K562 (cell line): ENCODE measurements at regions not wholly inside any gene's neighbourhood (a gene's known extent, or its start where the extent isn't known, plus 50 kb on each side); places are given as distances from the start of the nearest gene placed in this dataset.

Experiments used
- ATAC-seq: fragments of 200-7000 bp; cut with Tn5 transposase; 3 replicates; pipeline ENCODE4 v1.9.1; 2020; ENCODE audit warnings: moderate library complexity
- BruUV-seq: library from RNA; stranded (reverse); fragments of 400-500 nt; replicated peaks from 2 replicates; lab custom pipeline; 2021; lab: Mats Ljungman, UMichigan
- CTCF ChIA-PET: fragments of 300-600 bp; formaldehyde crosslinking; extraction: SDS; loops from one replicate; lab custom pipeline; 2021; ENCODE audit warnings: low intra/inter-chr PET ratio; lab: Yijun Ruan, JAX
- POLR2A ChIA-PET: fragments of 300-600, 350-650 bp; sonication (Branson Sonifier 250); formaldehyde crosslinking; extraction: SDS; loops from one replicate; lab custom pipeline; 2021; ENCODE audit warnings: antibody characterized with exemption, inconsistent platforms; lab: Yijun Ruan, JAX
- DNase-seq, 4 experiments: peaks; one replicate each; pipeline versions ENCODE4 v3.0.0 to v3.0.0-alpha.2; 2011 to 2018; ENCODE audit warnings: low spot score in 3 of 4, mixed read lengths in 3 of 4; ENCODE audit errors: extremely low read depth in 1 of 4
- FAIRE-seq: peaks from 2 replicates; lab custom pipeline; 2011; peaks lifted over from hg19 to GRCh38; lab: Jason Lieb, UNC
- H2AFZ ChIP-seq: 2 replicates; pipeline ENCODE4 v1.6.0; 2011; ENCODE audit warnings: low read depth, low read length, control low read depth, inconsistent platforms
- H3K27ac ChIP-seq: fragments of 200-600 bp; 3 replicates; pipeline ENCODE4 v1.8.0; 2011; ENCODE audit warnings: low read depth, mild to moderate bottlenecking, control low read depth, inconsistent platforms, low read length, moderate library complexity, mixed read lengths; ENCODE audit errors: extremely low read depth
- H3K27me3 ChIP-seq, 2 experiments: fragments of 300-600 bp in 1 of 2; 2 replicates in 1 of 2; 3 replicates in 1 of 2; pipeline versions ENCODE4 v1.6.0 to v1.8.0; 2011; ENCODE audit warnings: inconsistent platforms in 2 of 2, low read length in 2 of 2, mild to moderate bottlenecking in 1 of 2, mixed read lengths in 1 of 2, moderate library complexity in 1 of 2; ENCODE audit not compliant: control insufficient read depth in 2 of 2, insufficient read depth in 2 of 2
- H3K36me3 ChIP-seq: fragments of 300-600 bp; 3 replicates; pipeline ENCODE4 v1.8.0; 2011; ENCODE audit warnings: mild to moderate bottlenecking, low read length, inconsistent platforms; ENCODE audit not compliant: control insufficient read depth, insufficient read depth
- H3K4me1 ChIP-seq, 2 experiments: fragments of 200-600 bp in 1 of 2; replicated peaks in 1 of 2; 2 replicates in 1 of 2; 3 replicates in 1 of 2; pipeline versions ENCODE4 v1.5.1 to v1.8.0; 2011; ENCODE audit warnings: inconsistent platforms in 2 of 2, low read length in 2 of 2, mild to moderate bottlenecking in 1 of 2, mixed read lengths in 1 of 2, moderate library complexity in 1 of 2; ENCODE audit not compliant: control insufficient read depth in 2 of 2, insufficient read depth in 2 of 2
- H3K4me2 ChIP-seq: 2 replicates; pipeline ENCODE4 v1.6.1; 2011; ENCODE audit warnings: low read length, control low read depth, inconsistent platforms, mixed read lengths; ENCODE audit not compliant: insufficient read depth
- H3K4me3 ChIP-seq: fragments of 200-600 bp; sonication (generic), shearing (Covaris generic); 2 replicates; pipeline ENCODE4 v1.5.1; 2016; ENCODE audit warnings: control low read depth, inconsistent platforms
- H3K79me2 ChIP-seq: fragments of 200-600 bp; 3 replicates; pipeline ENCODE4 v1.8.0; 2011; ENCODE audit warnings: low read length, inconsistent platforms; ENCODE audit not compliant: control insufficient read depth, insufficient read depth
- H3K9ac ChIP-seq, 2 experiments: 2 replicates each; pipeline versions ENCODE4 v1.6.0 to v1.6.1; 2011; ENCODE audit warnings: low read depth in 2 of 2, low read length in 2 of 2, control low read depth in 1 of 2, inconsistent platforms in 1 of 2, mild to moderate bottlenecking in 1 of 2, mixed read lengths in 1 of 2; ENCODE audit not compliant: insufficient read depth in 1 of 2
- H3K9me1 ChIP-seq: one replicate; pipeline ENCODE4 v1.6.0; 2011; ENCODE audit warnings: inconsistent platforms, mild to moderate bottlenecking, low read length, moderate library complexity; ENCODE audit not compliant: control insufficient read depth, insufficient read depth
- H3K9me3 ChIP-seq: replicated peaks from 2 replicates; pipeline ENCODE4 v1.5.1; 2011; ENCODE audit warnings: low read depth, low read length, inconsistent platforms; ENCODE audit not compliant: control insufficient read depth, insufficient read depth
- H4K20me1 ChIP-seq: replicated peaks from 2 replicates; pipeline ENCODE4 v1.6.1; 2011; ENCODE audit warnings: low read length, inconsistent platforms, mixed read lengths; ENCODE audit not compliant: control insufficient read depth, insufficient read depth
- ELF4 ChIP-seq: fragments of 450-650 bp; formaldehyde crosslinking; IDR thresholded peaks from 2 replicates; pipeline ENCODE4 v1.4.0; 2022; ENCODE audit warnings: missing genetic modification characterization
- FOXA1 ChIP-seq: fragments of 450-650 bp; IDR thresholded peaks from 2 replicates; pipeline ENCODE4 v1.6.1; 2016; ENCODE audit warnings: mild to moderate bottlenecking, borderline replicate concordance
- MYC ChIP-seq, 2 experiments: fragments of 250-450 bp in 1 of 2; sonication (Bioruptor Pico) in 1 of 2; IDR thresholded peaks; 2 replicates each; pipeline versions ENCODE4 v1.5.1 to v1.6.1; 2012 to 2021; ENCODE audit warnings: low read depth in 2 of 2, borderline replicate concordance in 1 of 2, improper control_type of control experiment in 1 of 2, low read length in 1 of 2, mild to moderate bottlenecking in 1 of 2, moderate library complexity in 1 of 2
- RNF219 ChIP-seq: fragments of 250-450 bp; sonication (Bioruptor Pico); IDR thresholded peaks from 2 replicates; pipeline ENCODE4 v1.5.0; 2022; ENCODE audit warnings: mild to moderate bottlenecking
- TGIF2 ChIP-seq: sonication (generic); formaldehyde crosslinking; IDR thresholded peaks from 2 replicates; pipeline ENCODE4 v1.8.1; 2022; ENCODE audit warnings: mild to moderate bottlenecking, missing genetic modification reagents, moderate library complexity
- ZNF232 ChIP-seq: sonication (generic); formaldehyde crosslinking; IDR thresholded peaks from 2 replicates; pipeline ENCODE4 v1.8.0; 2022; ENCODE audit warnings: mild to moderate bottlenecking, missing genetic modification reagents
- ZNF274 ChIP-seq: IDR thresholded peaks from 2 replicates; pipeline ENCODE4 v1.6.1; 2011; ENCODE audit warnings: low read depth, mild to moderate bottlenecking, low read length, moderate library complexity, borderline replicate concordance
- ZNF449 ChIP-seq: fragments of 250-450 bp; sonication (Bioruptor Pico); IDR thresholded peaks from 2 replicates; pipeline ENCODE4 v1.8.0; 2022; ENCODE audit warnings: moderate library complexity, mild to moderate bottlenecking, inconsistent platforms
- ZNF583 ChIP-seq: fragments of 250-450 bp; sonication (Bioruptor Pico); IDR thresholded peaks from 2 replicates; pipeline ENCODE4 v1.4.0; 2020
- ZNF668 ChIP-seq: fragments of 250-450 bp; sonication (Bioruptor Pico); IDR thresholded peaks from 2 replicates; pipeline ENCODE4 v1.8.0; 2022; ENCODE audit warnings: mild to moderate bottlenecking, inconsistent platforms
- ZNF76 ChIP-seq: fragments of 250-450 bp; sonication (Bioruptor Pico); IDR thresholded peaks from 2 replicates; pipeline ENCODE4 v1.4.0; 2020; ENCODE audit warnings: mild to moderate bottlenecking, moderate library complexity, borderline replicate concordance
- WGBS: fragments of 100-300 bp; shearing (Covaris generic); methylation state at CpG from one replicate; pipeline ENCODE4 v1.1.6; 2016; ENCODE audit warnings: low coverage, mixed read lengths; ENCODE audit not compliant: insufficient coverage; ENCODE audit errors: missing lambda C conversion rate; 5-methylcytosine and 5-hydroxymethylcytosine counted together
- in situ Hi-C: fragments of 300-500 bp; cut with MboI; formaldehyde crosslinking; loops from 4 replicates; pipeline ENCODE4 v1.15.0; 2018; ENCODE audit warnings: inconsistent platforms, mixed read lengths
- intact Hi-C: fragments of 100-400 bp; cut with micrococcal nuclease; formaldehyde crosslinking; loops from 2 replicates; pipeline ENCODE4 v1.14.2; 2022
- TF ChIP-seq, protein P1 (sequence below): fragments of 250-450 bp; sonication (Bioruptor Pico); IDR thresholded peaks from 2 replicates; pipeline ENCODE4 v1.5.0; 2020; ENCODE audit warnings: mild to moderate bottlenecking
- TF ChIP-seq, protein P2 (sequence below): sonication (generic); formaldehyde crosslinking; IDR thresholded peaks from 2 replicates; pipeline ENCODE4 v1.8.0; 2022; ENCODE audit warnings: mild to moderate bottlenecking, missing genetic modification reagents

DNA sequence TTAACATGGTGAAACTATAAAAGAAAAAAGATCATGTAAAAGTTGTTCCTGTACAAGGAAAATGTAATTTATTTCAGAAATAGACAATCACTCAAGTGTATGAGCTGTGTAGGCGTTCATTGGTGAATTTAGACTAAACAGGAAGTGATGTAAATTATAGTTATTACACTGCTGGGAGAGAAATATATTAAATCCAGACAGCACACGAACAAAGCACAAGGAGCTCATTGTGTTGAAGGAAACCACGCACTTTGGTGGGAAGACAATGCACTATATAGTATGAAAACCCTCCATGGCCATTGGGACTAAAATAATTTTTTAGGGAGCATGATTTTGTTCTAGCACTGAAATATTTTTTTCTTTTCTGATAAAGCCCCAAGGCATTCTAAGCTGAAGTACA, 450.5 kb downstream of the KLF12 start:
- Histone ChIP-seq H4K20me1 (no peaks in the 10 kb centered on the region), H3K4me1 (no peaks in the 10 kb centered on the region), H2AFZ (no peak overlapping the region), H3K79me2 (no peaks in the 10 kb centered on the region), H3K4me2 (no peak overlapping the region), H3K36me3 (no peaks in the 10 kb centered on the region), H3K9me3 (no peaks in the 10 kb centered on the region), H3K9ac (no peak overlapping the region), H3K9me1 (no peaks in the 10 kb centered on the region), H3K4me3 (no peak overlapping the region), H3K27ac (no peak overlapping the region), H3K27me3 (no peaks in the 10 kb centered on the region)
- 0% methylated on average over 3 of the region's 3 CpGs for WGBS
- intact Hi-C loops (no loop called here), in situ Hi-C loops (no loop called here)
- DNase-seq (no peak), FAIRE-seq (no peak), ATAC-seq (no peak)
- POLR2A ChIA-PET = no interaction called here
- BruUV-seq = no TSS peak
- CTCF ChIA-PET = no interaction called here
- TF ChIP-seq MYC (IDR thresholded peaks at IDR 0.05; ENCODE audit: low read depth, low read length) (no peak), MYC (CRISPR knock-in tag; IDR thresholded peaks at IDR 0.05; ENCODE audit: borderline replicate concordance, low read depth) (no peak), FOXA1 (no peak), ZNF274 (no peak), ZNF449 (CRISPR knock-in tag) (no peak), ZNF76 (CRISPR knock-in tag) (no peak), ZNF583 (CRISPR knock-in tag) (no peak), ZNF232 (CRISPR knock-in tag) (no peak), ELF4 (CRISPR knock-in tag) (no peak), RNF219 (no peak), ZNF668 (CRISPR knock-in tag) (no peak), TGIF2 (CRISPR knock-in tag) (no peak)
- TF ChIP-seq, protein P1, sequence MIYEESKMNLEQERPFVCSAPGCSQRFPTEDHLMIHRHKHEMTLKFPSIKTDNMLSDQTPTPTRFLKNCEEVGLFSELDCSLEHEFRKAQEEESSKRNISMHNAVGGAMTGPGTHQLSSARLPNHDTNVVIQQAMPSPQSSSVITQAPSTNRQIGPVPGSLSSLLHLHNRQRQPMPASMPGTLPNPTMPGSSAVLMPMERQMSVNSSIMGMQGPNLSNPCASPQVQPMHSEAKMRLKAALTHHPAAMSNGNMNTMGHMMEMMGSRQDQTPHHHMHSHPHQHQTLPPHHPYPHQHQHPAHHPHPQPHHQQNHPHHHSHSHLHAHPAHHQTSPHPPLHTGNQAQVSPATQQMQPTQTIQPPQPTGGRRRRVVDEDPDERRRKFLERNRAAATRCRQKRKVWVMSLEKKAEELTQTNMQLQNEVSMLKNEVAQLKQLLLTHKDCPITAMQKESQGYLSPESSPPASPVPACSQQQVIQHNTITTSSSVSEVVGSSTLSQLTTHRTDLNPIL (CRISPR knock-in tag) = no peak
- TF ChIP-seq, protein P2, sequence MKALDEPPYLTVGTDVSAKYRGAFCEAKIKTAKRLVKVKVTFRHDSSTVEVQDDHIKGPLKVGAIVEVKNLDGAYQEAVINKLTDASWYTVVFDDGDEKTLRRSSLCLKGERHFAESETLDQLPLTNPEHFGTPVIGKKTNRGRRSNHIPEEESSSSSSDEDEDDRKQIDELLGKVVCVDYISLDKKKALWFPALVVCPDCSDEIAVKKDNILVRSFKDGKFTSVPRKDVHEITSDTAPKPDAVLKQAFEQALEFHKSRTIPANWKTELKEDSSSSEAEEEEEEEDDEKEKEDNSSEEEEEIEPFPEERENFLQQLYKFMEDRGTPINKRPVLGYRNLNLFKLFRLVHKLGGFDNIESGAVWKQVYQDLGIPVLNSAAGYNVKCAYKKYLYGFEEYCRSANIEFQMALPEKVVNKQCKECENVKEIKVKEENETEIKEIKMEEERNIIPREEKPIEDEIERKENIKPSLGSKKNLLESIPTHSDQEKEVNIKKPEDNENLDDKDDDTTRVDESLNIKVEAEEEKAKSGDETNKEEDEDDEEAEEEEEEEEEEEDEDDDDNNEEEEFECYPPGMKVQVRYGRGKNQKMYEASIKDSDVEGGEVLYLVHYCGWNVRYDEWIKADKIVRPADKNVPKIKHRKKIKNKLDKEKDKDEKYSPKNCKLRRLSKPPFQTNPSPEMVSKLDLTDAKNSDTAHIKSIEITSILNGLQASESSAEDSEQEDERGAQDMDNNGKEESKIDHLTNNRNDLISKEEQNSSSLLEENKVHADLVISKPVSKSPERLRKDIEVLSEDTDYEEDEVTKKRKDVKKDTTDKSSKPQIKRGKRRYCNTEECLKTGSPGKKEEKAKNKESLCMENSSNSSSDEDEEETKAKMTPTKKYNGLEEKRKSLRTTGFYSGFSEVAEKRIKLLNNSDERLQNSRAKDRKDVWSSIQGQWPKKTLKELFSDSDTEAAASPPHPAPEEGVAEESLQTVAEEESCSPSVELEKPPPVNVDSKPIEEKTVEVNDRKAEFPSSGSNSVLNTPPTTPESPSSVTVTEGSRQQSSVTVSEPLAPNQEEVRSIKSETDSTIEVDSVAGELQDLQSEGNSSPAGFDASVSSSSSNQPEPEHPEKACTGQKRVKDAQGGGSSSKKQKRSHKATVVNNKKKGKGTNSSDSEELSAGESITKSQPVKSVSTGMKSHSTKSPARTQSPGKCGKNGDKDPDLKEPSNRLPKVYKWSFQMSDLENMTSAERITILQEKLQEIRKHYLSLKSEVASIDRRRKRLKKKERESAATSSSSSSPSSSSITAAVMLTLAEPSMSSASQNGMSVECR (CRISPR knock-in tag) = no peak
